H9 (cell line): ENCODE measurements at regions not wholly inside any gene's neighbourhood (a gene's known extent, or its start where the extent isn't known, plus 50 kb on each side); places are given as distances from the start of the nearest gene placed in this dataset.

Experiments used
- DNase-seq: peaks from one replicate; pipeline ENCODE4 v3.0.0-alpha.2; 2017
- H2AFZ ChIP-seq: one replicate; pipeline ENCODE4 v1.6.1; 2013; ENCODE audit warnings: mild to moderate bottlenecking, low read length, control low read depth, moderate library complexity
- H2AK5ac ChIP-seq: 2 replicates; pipeline ENCODE4 v1.6.1; 2013; ENCODE audit warnings: low read length, control low read depth, mixed read lengths; ENCODE audit not compliant: insufficient read length
- H2BK120ac ChIP-seq: one replicate; pipeline ENCODE4 v1.6.1; 2013; ENCODE audit warnings: low read depth, mild to moderate bottlenecking, low read length, control low read depth, inconsistent platforms; ENCODE audit not compliant: poor library complexity, severe bottlenecking
- H2BK12ac ChIP-seq: 2 replicates; pipeline ENCODE4 v1.6.1; 2013; ENCODE audit warnings: low read length, control low read depth, mixed read lengths, low read depth; ENCODE audit not compliant: insufficient read length
- H2BK15ac ChIP-seq: 2 replicates; pipeline ENCODE4 v1.6.1; 2013; ENCODE audit warnings: low read depth, low read length, control low read depth
- H2BK20ac ChIP-seq: one replicate; pipeline ENCODE4 v1.6.1; 2013; ENCODE audit warnings: low read depth, mild to moderate bottlenecking, low read length, control low read depth, inconsistent platforms; ENCODE audit not compliant: poor library complexity, severe bottlenecking
- H2BK5ac ChIP-seq: 2 replicates; pipeline ENCODE4 v1.6.1; 2013; ENCODE audit warnings: low read length, control low read depth, mixed read lengths; ENCODE audit not compliant: insufficient read length
- H3K14ac ChIP-seq: 2 replicates; pipeline ENCODE4 v1.6.1; 2013; ENCODE audit warnings: low read length, control low read depth; ENCODE audit not compliant: insufficient read depth
- H3K18ac ChIP-seq: 2 replicates; pipeline ENCODE4 v1.6.1; 2013; ENCODE audit warnings: low read depth, mild to moderate bottlenecking, mixed read lengths, low read length, control low read depth; ENCODE audit not compliant: insufficient read length
- H3K23ac ChIP-seq: 2 replicates; pipeline ENCODE4 v1.6.1; 2013; ENCODE audit warnings: low read length, control low read depth, mixed read lengths, low read depth; ENCODE audit not compliant: insufficient read length
- H3K23me2 ChIP-seq: 2 replicates; pipeline ENCODE4 v1.6.1; 2013; ENCODE audit warnings: low read depth, mild to moderate bottlenecking, mixed read lengths, low read length, control low read depth; ENCODE audit not compliant: insufficient read length, poor library complexity, severe bottlenecking
- H3K27ac ChIP-seq: 2 replicates; pipeline ENCODE4 v1.5.1; 2013; ENCODE audit warnings: low read length, control low read depth, mixed read lengths, low read depth; ENCODE audit not compliant: insufficient read length
- H3K27me3 ChIP-seq: 2 replicates; pipeline ENCODE4 v1.6.1; 2013; ENCODE audit warnings: low read length, control low read depth, inconsistent platforms; ENCODE audit not compliant: insufficient read depth
- H3K4ac ChIP-seq: 2 replicates; pipeline ENCODE4 v1.6.1; 2013; ENCODE audit warnings: low read depth, mild to moderate bottlenecking, control low read depth, inconsistent platforms, low read length, moderate library complexity
- H3K4me1 ChIP-seq: 2 replicates; pipeline ENCODE4 v1.6.1; 2013; ENCODE audit warnings: low read length, control low read depth, inconsistent platforms; ENCODE audit not compliant: insufficient read depth
- H3K4me2 ChIP-seq: 2 replicates; pipeline ENCODE4 v1.6.1; 2013; ENCODE audit warnings: low read length, control low read depth, mixed read lengths; ENCODE audit not compliant: insufficient read length, insufficient read depth
- H3K56ac ChIP-seq: 2 replicates; pipeline ENCODE4 v1.6.1; 2013; ENCODE audit warnings: low read depth, mild to moderate bottlenecking, mixed read lengths, low read length, control low read depth; ENCODE audit not compliant: insufficient read length
- H3K79me1 ChIP-seq: 2 replicates; pipeline ENCODE4 v1.6.1; 2013; ENCODE audit warnings: low read depth, mild to moderate bottlenecking, moderate library complexity, low read length, control low read depth, inconsistent platforms; ENCODE audit not compliant: insufficient read depth, poor library complexity, severe bottlenecking
- H3K79me2 ChIP-seq: 2 replicates; pipeline ENCODE4 v1.6.1; 2013; ENCODE audit warnings: low read length, control low read depth, inconsistent platforms; ENCODE audit not compliant: insufficient read depth
- H3K9ac ChIP-seq: 2 replicates; pipeline ENCODE4 v1.6.1; 2013; ENCODE audit warnings: low read length, control low read depth, mixed read lengths; ENCODE audit not compliant: insufficient read length; ENCODE audit errors: extremely low read depth
- H3K9me3 ChIP-seq: one replicate; pipeline ENCODE4 v1.6.1; 2013; ENCODE audit warnings: low read depth, low read length, inconsistent platforms; ENCODE audit not compliant: control insufficient read depth
- H3T11ph ChIP-seq: one replicate; pipeline ENCODE4 v1.6.1; 2013; ENCODE audit warnings: mild to moderate bottlenecking, low read length, control low read depth, inconsistent platforms
- H4K20me1 ChIP-seq: one replicate; pipeline ENCODE4 v1.6.1; 2013; ENCODE audit not compliant: control insufficient read depth, insufficient read length, insufficient read depth
- H4K5ac ChIP-seq: 2 replicates; pipeline ENCODE4 v1.6.1; 2013; ENCODE audit warnings: low read depth, mild to moderate bottlenecking, mixed read lengths, low read length, control low read depth; ENCODE audit not compliant: insufficient read length
- H4K8ac ChIP-seq: replicated peaks from 2 replicates; pipeline ENCODE4 v1.6.1; 2013; ENCODE audit warnings: low read length, control low read depth, mixed read lengths, low read depth; ENCODE audit not compliant: insufficient read length
- H4K91ac ChIP-seq: 2 replicates; pipeline ENCODE4 v1.6.1; 2013; ENCODE audit warnings: low read depth, mild to moderate bottlenecking, moderate library complexity, mixed read lengths, low read length, control low read depth; ENCODE audit not compliant: insufficient read length
- H3K27ac Mint-ChIP-seq, 3 experiments: 2 replicates in 2 of 3; 3 replicates in 1 of 3; pipeline ENCODE4 v1.8.0; 2020 to 2021; ENCODE audit warnings: mixed read lengths in 3 of 3, mild to moderate bottlenecking in 1 of 3, moderate library complexity in 1 of 3
- H3K27me3 Mint-ChIP-seq: 2 replicates; pipeline ENCODE4 v1.8.0; 2021; ENCODE audit warnings: low read depth, mild to moderate bottlenecking, moderate library complexity, mixed read lengths
- H3K36me3 Mint-ChIP-seq, 3 experiments: 2 replicates in 2 of 3; 3 replicates in 1 of 3; pipeline ENCODE4 v1.8.0; 2020 to 2021; ENCODE audit warnings: low read depth in 3 of 3, mixed read lengths in 3 of 3; ENCODE audit not compliant: insufficient read depth in 1 of 3
- H3K4me1 Mint-ChIP-seq, 2 experiments: 2 replicates each; pipeline ENCODE4 v1.8.0; 2020; ENCODE audit warnings: mixed read lengths in 2 of 2
- H3K4me3 Mint-ChIP-seq, 2 experiments: 2 replicates in 1 of 2; 3 replicates in 1 of 2; pipeline ENCODE4 v1.8.0; 2020 to 2021; ENCODE audit warnings: mild to moderate bottlenecking in 2 of 2, mixed read lengths in 2 of 2, moderate library complexity in 1 of 2
- H3K9me3 Mint-ChIP-seq, 2 experiments: 2 replicates in 1 of 2; 3 replicates in 1 of 2; pipeline ENCODE4 v1.8.0; 2020; ENCODE audit warnings: mild to moderate bottlenecking in 2 of 2, mixed read lengths in 2 of 2, moderate library complexity in 1 of 2
- CTCF ChIP-seq: fragments of 200-600 bp; sonication (generic); conservative IDR thresholded peaks from 3 replicates; pipeline ENCODE4 v1.8.0; 2021; ENCODE audit warnings: antibody characterized with exemption, mild to moderate bottlenecking
- WGBS: extraction: QIAGEN DNeasy Blood & Tissue Kit; methylation state at CpG from one replicate; pipeline ENCODE4 v1.1.7; 2013; ENCODE audit warnings: missing lambda C conversion rate, low lambda C conversion rate, mixed read lengths; ENCODE audit not compliant: insufficient read length; ENCODE audit errors: extremely low coverage; 5-methylcytosine and 5-hydroxymethylcytosine counted together

DNA sequence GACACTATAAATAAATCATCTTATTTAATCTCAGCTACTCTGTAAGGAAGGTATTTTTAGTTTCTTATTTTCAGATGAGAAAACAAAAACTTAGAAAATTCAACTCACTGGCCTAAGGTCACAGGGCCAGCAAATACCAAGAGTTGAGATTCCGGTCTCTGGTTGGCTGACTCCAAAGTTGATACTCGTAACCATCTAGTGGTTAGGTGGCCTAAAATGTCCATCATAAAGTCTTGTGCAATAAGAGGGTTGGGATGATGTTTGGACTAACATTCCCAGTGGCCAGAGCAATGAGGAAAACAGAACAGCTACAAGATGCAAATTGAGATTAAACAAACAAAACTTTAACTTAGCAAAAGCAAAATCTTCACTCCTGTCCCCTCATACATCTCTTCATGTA is 360.3 kb downstream of the FIGN start:
- Mint-ChIP-seq H3K27me3 (no peaks in the 10 kb centered on the region), H3K9me3 (no peaks in the 10 kb centered on the region), H3K4me1 (peaks cover 0 to 8% of the 10 kb centered on the region in 2 experiments; a peak in 2 of 4 replicates), H3K4me3 (no peak overlapping the region; a peak in 1 of 5 replicates), H3K36me3 (no peaks in the 10 kb centered on the region), H3K27ac (no peak overlapping the region)
- H4K20me1 ChIP-seq = no peaks in the 10 kb centered on the region
- H2AK5ac ChIP-seq = no peak overlapping the region
- no peak overlapping the region for H2BK15ac ChIP-seq
- no peak overlapping the region for H2BK5ac ChIP-seq
- H3K9me3 ChIP-seq = no peaks in the 10 kb centered on the region
- H3K14ac ChIP-seq = no peak overlapping the region
- H2AFZ ChIP-seq = no peak overlapping the region
- H3K4me2 ChIP-seq = no peak overlapping the region
- no peak overlapping the region for H4K5ac ChIP-seq
- H2BK120ac ChIP-seq = no peak overlapping the region
- TF ChIP-seq CTCF = no peak
- no peak overlapping the region for H3K27ac ChIP-seq
- H3K4ac ChIP-seq = no peak overlapping the region
- WGBS = no CpG with 5 or more reads among the region's 2 CpGs
- no peaks in the 10 kb centered on the region for H3K4me1 ChIP-seq
- no peaks in the 10 kb centered on the region for H3K79me2 ChIP-seq
- no peak overlapping the region for H3K9ac ChIP-seq
- H3K56ac ChIP-seq = no peak overlapping the region
- no peak for DNase-seq
- no peak overlapping the region for H2BK20ac ChIP-seq
- H4K8ac ChIP-seq = no peak overlapping the region
- no peak overlapping the region for H3K18ac ChIP-seq
- H3K27me3 ChIP-seq = no peaks in the 10 kb centered on the region
- H3K23ac ChIP-seq = no peak overlapping the region
- no peaks in the 10 kb centered on the region for H3K79me1 ChIP-seq
- H3T11ph ChIP-seq = no peak overlapping the region
- H2BK12ac ChIP-seq = no peak overlapping the region
- H3K23me2 ChIP-seq = no peaks in the 10 kb centered on the region
- no peak overlapping the region for H4K91ac ChIP-seq
